Gastroesophageal sphincter (tissue), 4 donors: ENCODE measurements at regions not wholly inside any gene's neighbourhood (a gene's known extent, or its start where the extent isn't known, plus 50 kb on each side); places are given as distances from the start of the nearest gene placed in this dataset.

ENCODE experiments used
- ATAC-seq: fragments of 150-250 bp; one replicate; pipeline ENCODE4 v1.9.1; 2016; ENCODE audit warnings: mild to moderate bottlenecking, moderate library complexity
- H3K27ac ChIP-seq, 4 donors: fragments of 200-600 bp; sonication (generic) in 3 of 4; 1 replicate in 3 of 4; 2 replicates in 1 of 4; pipeline ENCODE4 v1.5.1; 2016 to 2019
- H3K27me3 ChIP-seq: fragments of 200-600 bp; sonication (generic); one replicate; pipeline ENCODE4 v1.5.1; 2019
- H3K36me3 ChIP-seq, 2 donors: fragments of 200-600 bp; sonication (generic); one replicate each; pipeline ENCODE4 v1.5.1; 2019; ENCODE audit warnings: control low read depth in 1 of 2
- H3K4me1 ChIP-seq, 3 donors: fragments of 200-600 bp; sonication (generic); 1 replicate in 2 of 3; 2 replicates in 1 of 3; pipeline ENCODE4 v1.5.1; 2016 to 2019; ENCODE audit warnings: control low read depth in 2 of 3
- H3K4me3 ChIP-seq, 2 donors: fragments of 200-600 bp; sonication (generic); one replicate each; pipeline ENCODE4 v1.5.1; 2019; ENCODE audit warnings: mild to moderate bottlenecking in 1 of 2, moderate library complexity in 1 of 2
- H3K9me3 ChIP-seq, 3 donors: fragments of 200-600 bp; sonication (generic); one replicate each; pipeline ENCODE4 v1.5.1; 2017 to 2019; ENCODE audit warnings: control low read depth in 2 of 3
- CTCF ChIP-seq, 4 experiments: fragments of 200-600 bp in 2 of 4; fragments of 450-650 bp in 2 of 4; sonication (generic) in 1 of 4; IDR thresholded peaks; one replicate each; pipeline ENCODE4 v1.5.1; 2017 to 2019; ENCODE audit warnings: antibody characterized with exemption in 4 of 4, mild to moderate bottlenecking in 2 of 4, moderate library complexity in 2 of 4
- EP300 ChIP-seq: sonication (generic); formaldehyde crosslinking; IDR thresholded peaks from one replicate; pipeline ENCODE4 v1.6.1; 2017; ENCODE audit warnings: antibody characterized with exemption, mild to moderate bottlenecking
- POLR2A ChIP-seq, 2 donors: fragments of 450-650 bp; IDR thresholded peaks; one replicate each; pipeline ENCODE4 v1.6.1; 2017; ENCODE audit warnings: antibody characterized with exemption in 2 of 2, mild to moderate bottlenecking in 2 of 2, moderate library complexity in 1 of 2
- POLR2AphosphoS5 ChIP-seq: sonication (generic); formaldehyde crosslinking; IDR thresholded peaks from one replicate; pipeline ENCODE4 v1.6.1; 2017; ENCODE audit warnings: antibody characterized with exemption
- WGBS, 2 donors: methylation state at CpG; one replicate each; pipeline ENCODE4 v1.1.5; 2018; ENCODE audit warnings: low coverage in 1 of 2; 5-methylcytosine and 5-hydroxymethylcytosine counted together

GRCh38 chr12:110995016-110995415, 74.6 kb upstream of the MYL2 start:
- ATAC-seq: no peak
- WGBS, 2 donors: 36 to 64% methylated on average over 3 to 5 of the region's 7 CpGs

GRCh38 chr12:110993434-110993833, 73.1 kb upstream of the MYL2 start:
- H3K27me3 ChIP-seq: peaks cover 47% of the 10 kb centered on the region
- H3K4me3 ChIP-seq: no peak overlapping the region
- WGBS, 2 donors: 80 to 100% methylated on average over 1 of the region's 3 CpGs
- ATAC-seq: no peak
- H3K36me3 ChIP-seq: no peaks in the 10 kb centered on the region
- H3K4me1 ChIP-seq: no peaks in the 10 kb centered on the region
- TF ChIP-seq POLR2A (IDR thresholded peaks at IDR 0.05) (no peak), CTCF (IDR thresholded peaks at IDR 0.05) (no peak), EP300 (no peak), POLR2AphosphoS5 (no peak)
- H3K27ac ChIP-seq: no peak overlapping the region
- peaks cover 0 to 17% (median 0%) of the 10 kb centered on the region in 3 donors for H3K9me3 ChIP-seq

More at GRCh38 chr12:110995016-110995415, 74.6 kb upstream of the MYL2 start:
- Histone ChIP-seq H3K36me3 (no peaks in the 10 kb centered on the region), H3K27me3 (peaks cover 31% of the 10 kb centered on the region), H3K27ac (no peak overlapping the region), H3K4me3 (no peak overlapping the region), H3K4me1 (no peaks in the 10 kb centered on the region), H3K9me3 (peaks cover 0 to 33% (median 0%) of the 10 kb centered on the region in 3 donors)
- no peak for TF ChIP-seq POLR2AphosphoS5
- no peak for TF ChIP-seq CTCF (IDR thresholded peaks at IDR 0.05)
- no peak for TF ChIP-seq POLR2A (IDR thresholded peaks at IDR 0.05)
- no peak for TF ChIP-seq EP300

GRCh38 chr12:110992909-110993308, 72.5 kb upstream of the MYL2 start:
- no peak overlapping the region for H3K27ac ChIP-seq
- peaks cover 51% of the 10 kb centered on the region for H3K27me3 ChIP-seq
- peaks cover 0 to 12% (median 0%) of the 10 kb centered on the region in 3 donors for H3K9me3 ChIP-seq
- 21 to 41% methylated on average over 4 of the region's 4 CpGs for WGBS, 2 donors
- no peak overlapping the region for H3K4me3 ChIP-seq
- H3K36me3 ChIP-seq: no peaks in the 10 kb centered on the region
- no peak for ATAC-seq
- TF ChIP-seq CTCF (IDR thresholded peaks at IDR 0.05): no peak
- TF ChIP-seq POLR2A (IDR thresholded peaks at IDR 0.05): no peak
- TF ChIP-seq EP300: no peak
- TF ChIP-seq POLR2AphosphoS5: no peak
- H3K4me1 ChIP-seq: no peaks in the 10 kb centered on the region

GRCh38 chr12:110983811-110984210, 63.4 kb upstream of the MYL2 start:
- WGBS, 2 donors: 48 to 65% methylated on average over 5 to 6 of the region's 7 CpGs

More at GRCh38 chr12:110983811-110984210, 63.4 kb upstream of the MYL2 start:
- TF ChIP-seq POLR2AphosphoS5: no peak
- TF ChIP-seq EP300: no peak
- TF ChIP-seq CTCF (IDR thresholded peaks at IDR 0.05): no peak
- TF ChIP-seq POLR2A (IDR thresholded peaks at IDR 0.05): no peak
- Histone ChIP-seq H3K36me3 (no peaks in the 10 kb centered on the region), H3K9me3 (no peaks in the 10 kb centered on the region), H3K4me3 (no peak overlapping the region), H3K27ac (no peak overlapping the region), H3K4me1 (no peaks in the 10 kb centered on the region), H3K27me3 (peaks cover 66% of the 10 kb centered on the region)
- ATAC-seq: no peak
